Mesenchymal stem cell (in vitro differentiated cells and primary cell): ENCODE measurements at regions not wholly inside any gene's neighbourhood (a gene's known extent, or its start where the extent isn't known, plus 50 kb on each side); places are given as distances from the start of the nearest gene placed in this dataset.

ENCODE experiments used
- DNase-seq: peaks from one replicate; pipeline ENCODE4 v3.0.0-alpha.2; 2013
- H2AFZ ChIP-seq: one replicate; pipeline ENCODE4 v1.6.1; 2013; ENCODE audit warnings: low read depth, mild to moderate bottlenecking, control low read depth, inconsistent platforms, low read length, moderate library complexity
- H2AK5ac ChIP-seq: 2 replicates; pipeline ENCODE4 v1.6.1; 2013; ENCODE audit warnings: low read length, moderate library complexity, mild to moderate bottlenecking, inconsistent platforms; ENCODE audit not compliant: severe bottlenecking
- H2BK120ac ChIP-seq: one replicate; pipeline ENCODE4 v1.6.1; 2013; ENCODE audit warnings: low read depth, mild to moderate bottlenecking, inconsistent platforms, low read length, moderate library complexity
- H2BK12ac ChIP-seq, 2 experiments: one replicate each; pipeline ENCODE4 v1.6.1; 2013; ENCODE audit warnings: inconsistent platforms in 2 of 2, low read length in 2 of 2, mild to moderate bottlenecking in 2 of 2, moderate library complexity in 2 of 2, control low read depth in 1 of 2
- H2BK15ac ChIP-seq: one replicate; pipeline ENCODE4 v1.6.1; 2013; ENCODE audit warnings: mild to moderate bottlenecking, low read depth, inconsistent platforms; ENCODE audit not compliant: poor library complexity, severe bottlenecking
- H2BK5ac ChIP-seq: 2 replicates; pipeline ENCODE4 v1.6.1; 2013; ENCODE audit warnings: low read depth, mild to moderate bottlenecking, low read length, control low read depth, inconsistent platforms; ENCODE audit not compliant: poor library complexity, severe bottlenecking
- H3K14ac ChIP-seq, 2 experiments: one replicate each; pipeline ENCODE4 v1.6.1; 2013; ENCODE audit warnings: inconsistent platforms in 2 of 2, low read length in 2 of 2, control low read depth in 1 of 2, mild to moderate bottlenecking in 1 of 2, moderate library complexity in 1 of 2
- H3K18ac ChIP-seq, 2 experiments: one replicate each; pipeline ENCODE4 v1.6.1; 2013; ENCODE audit warnings: inconsistent platforms in 2 of 2, low read length in 2 of 2, control low read depth in 1 of 2, low read depth in 1 of 2, mild to moderate bottlenecking in 1 of 2
- H3K23ac ChIP-seq, 2 experiments: one replicate each; pipeline ENCODE4 v1.6.1; 2013; ENCODE audit warnings: inconsistent platforms in 2 of 2, low read length in 2 of 2, mild to moderate bottlenecking in 2 of 2, moderate library complexity in 2 of 2, control low read depth in 1 of 2
- H3K27ac ChIP-seq: 2 replicates; pipeline ENCODE4 v1.5.1; 2013; ENCODE audit warnings: mild to moderate bottlenecking, moderate library complexity, low read length, control low read depth, inconsistent platforms; ENCODE audit not compliant: poor library complexity, severe bottlenecking
- H3K27me3 ChIP-seq, 2 experiments: 2 replicates each; pipeline versions ENCODE4 v1.6.1 to v1.7.0; 2013; ENCODE audit warnings: low read length in 2 of 2, mild to moderate bottlenecking in 2 of 2, moderate library complexity in 2 of 2, control low read depth in 1 of 2, inconsistent platforms in 1 of 2; ENCODE audit not compliant: control insufficient read depth in 1 of 2, insufficient read depth in 1 of 2
- H3K36me3 ChIP-seq, 2 experiments: 2 replicates each; pipeline versions ENCODE4 v1.6.1 to v1.7.0; 2013; ENCODE audit warnings: low read length in 2 of 2, control low read depth in 1 of 2, inconsistent platforms in 1 of 2, low read depth in 1 of 2, mild to moderate bottlenecking in 1 of 2; ENCODE audit not compliant: insufficient read depth in 2 of 2, control insufficient read depth in 1 of 2
- H3K4ac ChIP-seq, 2 experiments: one replicate each; pipeline ENCODE4 v1.6.1; 2013; ENCODE audit warnings: inconsistent platforms in 2 of 2, low read length in 2 of 2, mild to moderate bottlenecking in 2 of 2, moderate library complexity in 2 of 2, control low read depth in 1 of 2, low read depth in 1 of 2
- H3K4me1 ChIP-seq: 2 replicates; pipeline ENCODE4 v1.6.1; 2013; ENCODE audit warnings: low read depth, low read length, control low read depth; ENCODE audit not compliant: control insufficient read depth, insufficient read depth
- H3K4me2 ChIP-seq: 2 replicates; pipeline ENCODE4 v1.6.1; 2013; ENCODE audit warnings: low read length, mild to moderate bottlenecking, inconsistent platforms; ENCODE audit not compliant: poor library complexity, severe bottlenecking
- H3K4me3 ChIP-seq, 2 experiments: 2 replicates each; pipeline versions ENCODE4 v1.5.1 to v1.7.0; 2013; ENCODE audit warnings: low read length in 2 of 2, mild to moderate bottlenecking in 2 of 2, control low read depth in 1 of 2, low read depth in 1 of 2; ENCODE audit not compliant: insufficient read depth in 1 of 2
- H3K79me1 ChIP-seq: replicated peaks from 2 replicates; pipeline ENCODE4 v1.6.1; 2013; ENCODE audit warnings: mild to moderate bottlenecking, control low read depth, low read length, inconsistent platforms; ENCODE audit not compliant: poor library complexity, severe bottlenecking
- H3K9ac ChIP-seq: 2 replicates; pipeline ENCODE4 v1.7.0; 2013; ENCODE audit warnings: mild to moderate bottlenecking, low read length, moderate library complexity
- H3K9me3 ChIP-seq: 2 replicates; pipeline ENCODE4 v1.7.0; 2013; ENCODE audit warnings: mild to moderate bottlenecking, low read length; ENCODE audit not compliant: control insufficient read depth
- H4K8ac ChIP-seq: one replicate; pipeline ENCODE4 v1.6.1; 2013; ENCODE audit warnings: inconsistent platforms, mild to moderate bottlenecking, low read length, moderate library complexity
- H4K91ac ChIP-seq: one replicate; pipeline ENCODE4 v1.6.1; 2013; ENCODE audit warnings: mild to moderate bottlenecking, low read length, inconsistent platforms
- WGBS: methylation state at CpG from one replicate; pipeline ENCODE4 v1.1.7; 2013; ENCODE audit warnings: mixed read lengths; 5-methylcytosine and 5-hydroxymethylcytosine counted together

GRCh38 chr7:66529883-66530610 is 98.6 kb upstream of the KCTD7 start:
- 93% methylated on average over 16 of the region's 16 CpGs for WGBS
- H3K79me1 ChIP-seq, result peaks cover 4% of the 10 kb centered on the region
- H3K27me3 ChIP-seq, result no peaks in the 10 kb centered on the region
- no peak overlapping the region for H2BK12ac ChIP-seq
- H2AK5ac ChIP-seq, result no peak overlapping the region
- peaks cover 17 to 20% of the 10 kb centered on the region in 2 experiments for H3K36me3 ChIP-seq
- H3K4ac ChIP-seq, result no peak overlapping the region
- no peak overlapping the region for H2BK120ac ChIP-seq
- H3K4me2 ChIP-seq, result no peak overlapping the region
- no peaks in the 10 kb centered on the region for H3K9me3 ChIP-seq
- H3K23ac ChIP-seq, result no peak overlapping the region
- H3K4me3 ChIP-seq, result no peak overlapping the region
- no peak overlapping the region for H3K14ac ChIP-seq
- H2AFZ ChIP-seq, result no peak overlapping the region
- H3K9ac ChIP-seq, result no peak overlapping the region
- peak; percentile 42 for DNase-seq
- H2BK5ac ChIP-seq, result no peak overlapping the region
- H4K8ac ChIP-seq, result no peak overlapping the region
- H3K18ac ChIP-seq, result no peak overlapping the region
- H3K4me1 ChIP-seq, result no peaks in the 10 kb centered on the region
- H2BK15ac ChIP-seq, result no peak overlapping the region
- no peak overlapping the region for H3K27ac ChIP-seq
- H4K91ac ChIP-seq, result no peak overlapping the region

GRCh38 chr7:66535414-66536329 is 93.0 kb upstream of the KCTD7 start:
- Histone ChIP-seq H3K79me1 (peaks cover 14% of the 10 kb centered on the region), H3K36me3 (peaks cover 16 to 30% of the 10 kb centered on the region in 2 experiments), H3K4me1 (peaks cover 4% of the 10 kb centered on the region), H3K4ac (no peak overlapping the region), H3K18ac (no peak overlapping the region), H3K4me3 (no peak overlapping the region), H4K91ac (no peak overlapping the region), H2AK5ac (no peak overlapping the region), H3K23ac (no peak overlapping the region), H3K27me3 (no peaks in the 10 kb centered on the region), H4K8ac (no peak overlapping the region), H3K14ac (no peak overlapping the region), H2BK12ac (peak overlapping the region in 1 of 2 experiments; percentile 43), H2AFZ (no peak overlapping the region), H3K9ac (no peak overlapping the region), H3K27ac (no peak overlapping the region), H2BK120ac (no peak overlapping the region), H3K4me2 (no peak overlapping the region), H2BK5ac (no peak overlapping the region), H3K9me3 (no peaks in the 10 kb centered on the region), H2BK15ac (no peak overlapping the region)
- 88% methylated on average over 15 of the region's 15 CpGs for WGBS
- DNase-seq, result no peak

- H4K91ac ChIP-seq, result no peak overlapping the region
- H3K9me3 ChIP-seq, result no peaks in the 10 kb centered on the region
- no peak overlapping the region for H3K9ac ChIP-seq
- H3K4me2 ChIP-seq, result no peak overlapping the region
- no peak overlapping the region for H3K18ac ChIP-seq
- H3K23ac ChIP-seq, result no peak overlapping the region
- H4K8ac ChIP-seq, result no peak overlapping the region
- H3K27me3 ChIP-seq, result no peaks in the 10 kb centered on the region
- H3K79me1 ChIP-seq, result peaks cover 17% of the 10 kb centered on the region
- no peak overlapping the region for H2BK5ac ChIP-seq
- 95% methylated on average over 10 of the region's 10 CpGs for WGBS
- H2BK15ac ChIP-seq, result no peak overlapping the region
- H3K4me3 ChIP-seq, result no peak overlapping the region
- no peak overlapping the region for H2BK12ac ChIP-seq
- H3K27ac ChIP-seq, result no peak overlapping the region
- H3K36me3 ChIP-seq, result peaks cover 21 to 39% of the 10 kb centered on the region in 2 experiments
- H3K4ac ChIP-seq, result no peak overlapping the region
- no peak overlapping the region for H2AFZ ChIP-seq
- no peak overlapping the region for H3K14ac ChIP-seq
- DNase-seq, result no peak
- peaks cover 4% of the 10 kb centered on the region for H3K4me1 ChIP-seq
- no peak overlapping the region for H2AK5ac ChIP-seq
- H2BK120ac ChIP-seq, result no peak overlapping the region
Measured at GRCh38 chr7:66537380-66537779, 91.3 kb upstream of the KCTD7 start.

- Histone ChIP-seq H3K4me2 (no peak overlapping the region), H2BK12ac (no peak overlapping the region), H2AK5ac (no peak overlapping the region), H3K27ac (no peak overlapping the region), H4K91ac (no peak overlapping the region), H2BK5ac (no peak overlapping the region), H3K79me1 (peaks cover 17% of the 10 kb centered on the region), H3K4ac (no peak overlapping the region), H2BK15ac (no peak overlapping the region), H3K18ac (no peak overlapping the region), H3K9ac (no peak overlapping the region), H3K4me1 (peaks cover 9% of the 10 kb centered on the region), H2AFZ (no peak overlapping the region), H3K4me3 (no peak overlapping the region), H3K9me3 (no peaks in the 10 kb centered on the region), H3K23ac (no peak overlapping the region), H3K14ac (no peak overlapping the region), H3K36me3 (peaks cover 24 to 42% of the 10 kb centered on the region in 2 experiments), H3K27me3 (no peaks in the 10 kb centered on the region), H2BK120ac (no peak overlapping the region), H4K8ac (no peak overlapping the region)
- DNase-seq, result no peak
- 100% methylated on average over 1 of the region's 1 CpG for WGBS
Measured at GRCh38 chr7:66537876-66538275, 90.8 kb upstream of the KCTD7 start.
